ENCODE measurements at regions not wholly inside any gene's neighbourhood (a gene's known extent, or its start where the extent isn't known, plus 50 kb on each side); places are given as distances from the start of the nearest gene placed in this dataset.
"Not testable (repeated sequence)": the region's sequence is repeated elsewhere in the genome, so short reads cannot be mapped to it uniquely, and the experiment has no call there.

GRCh38 chr18:47679864-47680263 is 250.6 kb downstream of the SMAD2 start:
- DNase-seq (ENCODE audit: low spot score), result no peak

DNA sequence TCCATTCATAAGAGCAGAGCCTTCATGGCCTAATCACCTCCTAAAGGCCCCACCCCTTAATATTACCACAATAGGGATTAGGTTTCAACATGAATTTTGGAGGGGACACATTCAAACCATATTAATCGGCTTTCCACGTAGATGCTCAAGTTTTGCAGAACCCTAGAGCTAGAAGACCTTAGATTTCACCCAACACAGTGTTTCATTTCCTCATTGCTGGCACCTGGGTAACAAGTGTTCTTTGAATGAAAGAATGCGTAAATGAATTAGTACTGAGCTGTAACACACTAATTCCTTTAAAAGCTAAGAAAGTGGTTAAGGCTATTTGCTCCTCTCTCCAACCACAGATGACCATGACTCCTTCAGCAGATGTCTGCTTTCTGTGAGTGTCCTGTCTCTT is 252.5 kb downstream of the SMAD2 start:
- no peak for DNase-seq (ENCODE audit: low spot score)

- no peak for DNase-seq (ENCODE audit: low spot score)
Observed at GRCh38 chr18:47669815-47670214, 260.6 kb downstream of the SMAD2 start.

GRCh38 chr18:47658498-47658897 is 272.0 kb downstream of the SMAD2 start:
- DNase-seq (ENCODE audit: low spot score), result no peak

GRCh38 chr18:47654988-47655387 is 275.5 kb downstream of the SMAD2 start:
- no peak for DNase-seq (ENCODE audit: low spot score)

DNA sequence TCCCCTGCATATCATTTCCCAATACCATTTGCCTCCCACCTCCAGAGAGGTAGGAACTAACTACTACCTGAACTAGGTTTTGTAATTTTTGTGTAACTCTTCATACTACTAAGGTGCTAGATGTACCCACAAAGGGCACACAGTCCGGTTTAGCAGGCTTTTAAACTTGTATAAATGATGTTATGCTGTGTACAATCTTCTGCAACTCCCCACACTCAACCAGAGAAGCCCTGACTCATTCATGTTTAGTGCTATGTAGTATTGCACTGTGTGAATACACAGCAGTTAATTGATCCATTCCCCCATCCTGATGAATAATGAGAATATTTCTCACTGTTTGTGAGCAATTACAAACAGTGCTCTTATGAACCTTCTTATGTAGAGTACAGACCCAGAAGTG is 285.6 kb downstream of the SMAD2 start:
- no peak for DNase-seq (ENCODE audit: low spot score)

GRCh38 chr18:47637551-47637950 is 292.9 kb downstream of the SMAD2 start:
- DNase-seq (ENCODE audit: low spot score), result not testable (repeated sequence)

DNA sequence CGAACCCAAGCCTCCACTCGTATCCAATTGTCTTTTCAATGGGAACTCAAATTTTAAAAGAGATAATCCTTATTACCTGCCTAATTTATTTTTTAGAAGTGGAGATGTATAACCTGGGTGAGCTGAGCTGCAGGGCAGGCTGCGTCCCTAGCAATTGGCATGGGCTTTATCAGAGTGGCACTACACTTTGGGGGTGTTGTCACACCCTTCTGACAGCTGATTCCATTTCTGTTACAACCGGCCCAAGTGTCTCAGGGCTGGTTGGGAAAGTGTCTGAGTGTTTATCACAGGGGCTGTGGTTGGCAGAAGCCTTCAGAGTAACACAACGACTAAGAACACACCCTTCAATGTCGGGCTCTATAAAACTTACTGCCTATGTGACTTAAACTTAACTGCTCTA is 295.0 kb downstream of the SMAD2 start:
- no peak for DNase-seq (ENCODE audit: low spot score)

GRCh38 chr18:47632970-47633635 is 297.4 kb downstream of the SMAD2 start:
- DNase-seq (ENCODE audit: low spot score), result no peak

- DNase-seq (ENCODE audit: low spot score), result no peak
Observed at GRCh38 chr18:47628893-47629292, 301.6 kb downstream of the SMAD2 start.

DNA sequence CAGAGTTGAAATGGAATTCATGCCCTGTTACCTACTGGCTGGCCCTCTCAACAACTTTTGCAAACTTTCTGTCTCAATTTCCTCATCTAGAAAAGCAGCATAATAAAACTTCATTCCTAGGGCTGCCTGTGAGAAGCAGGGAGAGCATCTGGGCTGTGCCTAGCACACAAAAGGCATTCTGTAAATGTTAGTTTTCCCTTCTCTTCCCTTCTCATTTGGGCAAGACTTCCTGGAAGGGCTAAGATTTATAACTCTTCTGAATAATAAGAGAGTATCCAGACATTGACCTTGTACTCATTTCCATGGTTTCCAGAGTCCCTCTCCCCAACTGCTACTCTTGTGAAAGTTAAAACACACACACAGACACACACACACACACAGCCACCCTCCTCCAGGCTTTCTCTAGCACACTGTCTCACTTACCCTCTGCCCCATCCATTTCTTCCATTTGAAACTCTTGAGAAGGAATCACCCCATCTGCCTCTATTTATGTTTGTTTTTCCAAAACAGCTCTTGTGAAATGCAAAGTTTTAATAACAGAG is 302.1 kb downstream of the SMAD2 start:
- no peak for DNase-seq (ENCODE audit: low spot score)

DNA sequence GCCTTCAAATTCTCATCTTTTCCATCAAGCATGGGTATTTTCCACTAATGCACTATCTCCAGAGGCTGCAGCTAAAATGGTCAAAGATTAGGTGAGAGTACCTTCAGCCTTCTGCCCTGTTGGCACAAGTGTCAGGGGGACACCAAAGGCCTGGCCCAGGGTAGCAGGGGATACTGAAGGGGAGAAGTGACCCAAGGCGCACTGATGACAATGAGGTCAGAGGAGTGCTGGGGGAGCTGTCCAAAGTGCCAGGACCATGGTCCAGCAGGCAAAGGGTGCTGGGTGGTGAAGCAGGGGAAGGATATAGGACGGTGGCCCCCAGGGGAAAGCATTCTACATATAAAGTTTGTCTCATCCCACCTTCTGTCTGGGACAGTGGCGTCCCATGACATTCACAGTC is 303.4 kb downstream of the SMAD2 start:
- DNase-seq (ENCODE audit: low spot score), result no peak

DNA sequence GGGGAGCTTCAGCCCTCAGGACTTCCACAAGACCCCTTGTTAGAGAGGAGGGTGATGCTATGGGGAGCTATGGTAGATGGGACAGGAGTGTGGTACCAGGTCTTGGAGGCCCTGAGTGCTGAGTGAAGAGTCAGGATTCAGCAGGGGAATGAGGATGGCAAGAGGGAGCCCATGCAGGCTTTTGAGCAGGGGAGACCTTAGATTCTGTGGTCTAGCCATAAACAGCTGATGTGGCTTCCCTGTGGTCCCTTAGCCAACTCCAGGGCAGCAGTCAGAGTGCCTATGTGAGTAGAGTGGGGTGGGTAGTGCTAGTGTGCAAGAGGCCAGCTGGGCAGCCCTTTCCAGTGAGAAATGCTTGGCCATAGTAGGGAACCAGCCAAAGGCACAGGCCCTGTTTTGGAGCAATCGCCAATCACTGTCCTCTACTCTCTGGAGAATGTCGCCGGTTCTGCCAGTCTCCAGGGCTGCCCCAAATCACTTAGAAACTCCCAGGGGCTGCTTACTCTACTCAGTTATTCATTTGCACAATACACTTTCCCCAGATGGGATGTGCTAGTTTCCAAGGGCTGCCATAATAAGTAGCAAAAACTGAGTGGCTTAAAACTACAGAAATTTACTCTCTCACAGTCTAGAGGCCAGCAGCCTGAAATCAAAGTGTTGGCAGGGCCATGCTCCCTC is 310.5 kb downstream of the SMAD2 start:
- no peak for DNase-seq (ENCODE audit: low spot score)

GRCh38 chr18:47618758-47619157 is 311.7 kb downstream of the SMAD2 start:
- no peak for DNase-seq (ENCODE audit: low spot score)

- DNase-seq (ENCODE audit: low spot score), result no peak
Observed at GRCh38 chr18:47615043-47615442, 315.4 kb downstream of the SMAD2 start.

GRCh38 chr18:47613929-47614328 is 316.5 kb downstream of the SMAD2 start:
- DNase-seq (ENCODE audit: low spot score), result no peak

GRCh38 chr18:47611649-47612048 is 318.8 kb downstream of the SMAD2 start:
- DNase-seq (ENCODE audit: low spot score), result no peak

GRCh38 chr18:47606526-47606925 is 323.9 kb downstream of the SMAD2 start:
- no peak for DNase-seq (ENCODE audit: low spot score)

GRCh38 chr18:47605093-47605492 is 325.4 kb downstream of the SMAD2 start:
- DNase-seq (ENCODE audit: low spot score), result no peak

DNA sequence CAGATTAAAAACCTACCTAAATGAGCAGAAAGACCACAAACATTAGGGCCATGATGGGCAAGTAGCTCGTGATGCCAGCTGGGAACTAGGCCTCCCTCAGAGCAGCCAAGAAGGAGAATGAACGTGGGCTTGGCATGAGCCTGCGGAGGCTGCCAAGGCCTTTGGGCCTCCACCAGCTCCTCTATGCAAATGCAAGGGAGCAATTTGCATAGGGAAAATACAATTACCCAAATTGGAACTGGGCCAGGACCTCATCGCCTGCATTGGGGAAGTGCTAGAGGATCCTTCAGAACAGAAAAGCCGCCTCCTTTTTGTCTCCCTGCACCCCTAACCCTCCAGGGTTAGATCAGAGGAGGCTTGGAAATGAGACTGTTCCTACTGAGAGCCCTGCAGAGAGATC is 326.4 kb downstream of the SMAD2 start:
- no peak for DNase-seq (ENCODE audit: low spot score)

DNA sequence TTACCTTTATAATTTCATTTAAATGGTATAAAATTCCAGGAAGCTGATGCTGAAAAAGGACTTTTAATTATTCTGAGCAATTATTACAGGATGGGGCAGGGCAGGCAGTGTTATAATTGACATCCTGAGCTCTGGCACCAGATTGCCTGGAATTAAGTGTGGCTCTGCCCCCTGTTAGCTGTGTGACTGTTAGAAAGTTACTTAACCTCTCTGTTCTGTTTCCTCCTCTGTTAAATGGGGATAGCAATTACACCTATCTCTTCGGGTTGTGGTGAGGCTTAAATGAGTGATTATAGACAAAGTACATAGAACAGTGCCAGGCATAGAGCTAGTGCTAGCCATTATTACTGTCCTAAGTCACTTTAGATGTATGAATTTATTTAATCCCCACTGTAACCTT is 327.3 kb downstream of the SMAD2 start:
- no peak for DNase-seq (ENCODE audit: low spot score)

- no peak for DNase-seq (ENCODE audit: low spot score)
Observed at GRCh38 chr18:47602273-47602897, 328.1 kb downstream of the SMAD2 start.

Data from H4 (cell line).